GM18868 (cell line): ENCODE measurements at regions not wholly inside any gene's neighbourhood (a gene's known extent, or its start where the extent isn't known, plus 50 kb on each side); places are given as distances from the start of the nearest gene placed in this dataset.
"Not testable (repeated sequence)": the region's sequence is repeated elsewhere in the genome, so short reads cannot be mapped to it uniquely, and the experiment has no call there.

Source experiments
- ATAC-seq: cut with Tn5 transposase; IDR thresholded peaks from one replicate; pipeline ENCODE4 v1.9.1; 2021; ENCODE audit warnings: mild to moderate bottlenecking, moderate library complexity; ENCODE audit not compliant: unreplicated experiment

- not testable (repeated sequence) for ATAC-seq
Observed at GRCh38 chr10:15921423-15921945, 61.2 kb upstream of the MINDY3 start.

GRCh38 chr10:15931376-15931775, 71.1 kb upstream of the MINDY3 start:
- ATAC-seq: no peak

GRCh38 chr10:15939543-15939942, 79.2 kb upstream of the MINDY3 start:
- not testable (repeated sequence) for ATAC-seq

GRCh38 chr10:15943426-15943825, 83.1 kb upstream of the MINDY3 start:
- no peak for ATAC-seq

- ATAC-seq: no peak
Observed at GRCh38 chr10:15954188-15954587, 93.9 kb upstream of the MINDY3 start.

GRCh38 chr10:15960277-15960676, 100.0 kb upstream of the MINDY3 start:
- no peak for ATAC-seq

- not testable (repeated sequence) for ATAC-seq
Observed at GRCh38 chr10:15972736-15973135, 112.4 kb upstream of the MINDY3 start.

GRCh38 chr10:15985690-15986089, 125.4 kb upstream of the MINDY3 start:
- no peak for ATAC-seq

GRCh38 chr10:15990535-15991129, 130.3 kb upstream of the MINDY3 start:
- no peak for ATAC-seq

- ATAC-seq: no peak
Observed at GRCh38 chr10:15997313-15997712, 137.0 kb upstream of the MINDY3 start.

GRCh38 chr10:16001581-16001980, 141.3 kb upstream of the MINDY3 start:
- no peak for ATAC-seq

GRCh38 chr10:16009785-16010184, 149.5 kb upstream of the MINDY3 start:
- ATAC-seq: no peak

- no peak for ATAC-seq
Observed at GRCh38 chr10:16011548-16011947, 151.2 kb upstream of the MINDY3 start.

- no peak for ATAC-seq
Observed at GRCh38 chr10:16014469-16014868, 154.2 kb upstream of the MINDY3 start.

- ATAC-seq: no peak
Observed at GRCh38 chr10:16016688-16017087, 156.4 kb upstream of the MINDY3 start.

- ATAC-seq: no peak
Observed at GRCh38 chr10:16020836-16021235, 160.5 kb upstream of the MINDY3 start.

- not testable (repeated sequence) for ATAC-seq
Observed at GRCh38 chr10:16026832-16027231, 166.5 kb upstream of the MINDY3 start.

GRCh38 chr10:16030562-16030961, 170.3 kb upstream of the MINDY3 start:
- ATAC-seq: no peak

- ATAC-seq: no peak
Observed at GRCh38 chr10:16049050-16049449, 188.7 kb upstream of the MINDY3 start.

- ATAC-seq: no peak
Observed at GRCh38 chr10:16049782-16050181, 189.5 kb upstream of the MINDY3 start.

- ATAC-seq: no peak
Observed at GRCh38 chr10:16063350-16063749, 203.0 kb upstream of the MINDY3 start.

- ATAC-seq: not testable (repeated sequence)
Observed at GRCh38 chr10:16083551-16083950, 223.2 kb upstream of the MINDY3 start.

- no peak for ATAC-seq
Observed at GRCh38 chr10:16105082-16105481, 244.8 kb upstream of the MINDY3 start.
